Prostate gland (tissue), 2 donors: ENCODE measurements at regions not wholly inside any gene's neighbourhood (a gene's known extent, or its start where the extent isn't known, plus 50 kb on each side); places are given as distances from the start of the nearest gene placed in this dataset.

Experiments
- CTCF ChIP-seq, 4 experiments: fragments of 200-600 bp in 2 of 4; fragments of 450-650 bp in 2 of 4; sonication (generic) in 2 of 4; IDR thresholded peaks; 1 replicate in 3 of 4; 2 replicates in 1 of 4; pipeline ENCODE4 v1.5.1; 2016 to 2019; ENCODE audit warnings: antibody characterized with exemption in 4 of 4, mild to moderate bottlenecking in 2 of 4, moderate library complexity in 2 of 4
- POLR2A ChIP-seq: fragments of 450-650 bp; IDR thresholded peaks from one replicate; pipeline ENCODE4 v1.6.1; 2016; ENCODE audit warnings: antibody characterized with exemption, mild to moderate bottlenecking
- POLR2AphosphoS5 ChIP-seq: sonication (generic); formaldehyde crosslinking; IDR thresholded peaks from one replicate; pipeline ENCODE4 v1.6.1; 2017; ENCODE audit warnings: antibody characterized with exemption

- TF ChIP-seq CTCF (IDR thresholded peaks at IDR 0.05) (no peak), POLR2AphosphoS5 (no peak), POLR2A (no peak)
Measured at GRCh38 chr5:89922161-89922560, 487.4 kb downstream of the CETN3 start.
